CD4-positive, alpha-beta memory T cell (primary cell): ENCODE measurements at regions not wholly inside any gene's neighbourhood (a gene's known extent, or its start where the extent isn't known, plus 50 kb on each side); places are given as distances from the start of the nearest gene placed in this dataset.

Experiments
- CTCF ChIA-PET: fragments of 350-600 bp; sonication (Branson Sonifier 250); formaldehyde crosslinking; loops from one replicate; lab custom pipeline; 2021; ENCODE audit warnings: inconsistent platforms; ENCODE audit not compliant: partially characterized antibody; lab: Charles Lee
- POLR2A ChIA-PET: fragments of 350-600 bp; sonication (Branson Sonifier 250); formaldehyde crosslinking; loops from one replicate; lab custom pipeline; 2021; ENCODE audit not compliant: partially characterized antibody; lab: Charles Lee
- DNase-seq, 5 donors: peaks; one replicate each; pipeline versions ENCODE4 v3.0.0 to v3.0.0-alpha.2; 2020 to 2022; ENCODE audit warnings: mixed read lengths in 1 of 5
- H3K27ac ChIP-seq: one replicate; pipeline ENCODE4 v1.7.0; 2013; ENCODE audit warnings: low read depth, low read length
- H3K27me3 ChIP-seq: 2 replicates; pipeline ENCODE4 v1.7.0; 2013; ENCODE audit warnings: mild to moderate bottlenecking, low read length, moderate library complexity; ENCODE audit not compliant: insufficient read depth
- H3K36me3 ChIP-seq: 2 replicates; pipeline ENCODE4 v1.7.0; 2013; ENCODE audit warnings: mild to moderate bottlenecking, low read length, moderate library complexity; ENCODE audit not compliant: insufficient read depth
- H3K4me1 ChIP-seq: 2 replicates; pipeline ENCODE4 v1.7.0; 2013; ENCODE audit warnings: mild to moderate bottlenecking, low read length, moderate library complexity; ENCODE audit not compliant: insufficient read depth
- H3K4me3 ChIP-seq, 2 donors: one replicate each; pipeline ENCODE4 v1.7.0; 2013; ENCODE audit warnings: low read length in 2 of 2, mild to moderate bottlenecking in 1 of 2
- H3K9me3 ChIP-seq, 2 donors: one replicate each; pipeline ENCODE4 v1.7.0; 2013; ENCODE audit warnings: low read length in 2 of 2, control low read depth in 1 of 2; ENCODE audit not compliant: control insufficient read depth in 1 of 2
- H3K27ac Mint-ChIP-seq, 7 donors: one replicate each; pipeline ENCODE4 v1.8.0; 2020 to 2021; ENCODE audit warnings: mixed read lengths in 7 of 7, mild to moderate bottlenecking in 6 of 7, inconsistent platforms in 3 of 7, moderate library complexity in 3 of 7
- H3K27me3 Mint-ChIP-seq, 2 donors: one replicate each; pipeline ENCODE4 v1.8.0; 2020 to 2021; ENCODE audit warnings: mixed read lengths in 2 of 2
- H3K36me3 Mint-ChIP-seq, 2 donors: one replicate each; pipeline ENCODE4 v1.8.0; 2020 to 2021; ENCODE audit warnings: mixed read lengths in 2 of 2, inconsistent platforms in 1 of 2, mild to moderate bottlenecking in 1 of 2
- H3K4me1 Mint-ChIP-seq, 4 donors: one replicate each; pipeline ENCODE4 v1.8.0; 2020 to 2021; ENCODE audit warnings: mixed read lengths in 4 of 4, mild to moderate bottlenecking in 1 of 4
- H3K4me3 Mint-ChIP-seq, 8 donors: one replicate each; pipeline ENCODE4 v1.8.0; 2020 to 2021; ENCODE audit warnings: mixed read lengths in 8 of 8, mild to moderate bottlenecking in 7 of 8, moderate library complexity in 6 of 8, inconsistent platforms in 3 of 8
- H3K9me3 Mint-ChIP-seq, 8 donors: one replicate each; pipeline ENCODE4 v1.8.0; 2020 to 2021; ENCODE audit warnings: mixed read lengths in 8 of 8, mild to moderate bottlenecking in 5 of 8, inconsistent platforms in 3 of 8, moderate library complexity in 1 of 8
- intact Hi-C: fragments of 100-400 bp; cut with micrococcal nuclease; formaldehyde crosslinking; loops from one replicate; pipeline ENCODE4 v1.15.1; 2023

GRCh38 chr12:105823810-105824209 lies 314.9 kb downstream of the NUAK1 start:
- H3K27me3 Mint-ChIP-seq, result peaks cover 6 to 8% of the 10 kb centered on the region in 2 donors

GRCh38 chr12:105825141-105825540 lies 313.6 kb downstream of the NUAK1 start:
- CTCF ChIA-PET, result no interaction called here
- Mint-ChIP-seq H3K9me3 (peaks cover 0 to 6% (median 3%) of the 10 kb centered on the region in 8 donors), H3K4me1 (no peaks in the 10 kb centered on the region), H3K4me3 (no peak overlapping the region), H3K36me3 (no peaks in the 10 kb centered on the region), H3K27me3 (peaks cover 6 to 8% of the 10 kb centered on the region in 2 donors), H3K27ac (no peak overlapping the region)
- Histone ChIP-seq H3K36me3 (no peaks in the 10 kb centered on the region), H3K4me1 (no peaks in the 10 kb centered on the region), H3K9me3 (no peaks in the 10 kb centered on the region), H3K27me3 (no peaks in the 10 kb centered on the region), H3K4me3 (no peak overlapping the region), H3K27ac (no peak overlapping the region)
- no peak for DNase-seq
- intact Hi-C loops, result no loop called here
- POLR2A ChIA-PET, result no interaction called here

More at GRCh38 chr12:105823810-105824209, 314.9 kb downstream of the NUAK1 start:
- Mint-ChIP-seq H3K9me3 (peaks cover 0 to 6% (median 3%) of the 10 kb centered on the region in 8 donors), H3K36me3 (no peaks in the 10 kb centered on the region), H3K27ac (no peak overlapping the region), H3K4me1 (no peaks in the 10 kb centered on the region), H3K4me3 (no peak overlapping the region)
- no peaks in the 10 kb centered on the region for H3K9me3 ChIP-seq
- no peak for DNase-seq
- no peak overlapping the region for H3K27ac ChIP-seq
- H3K36me3 ChIP-seq, result no peaks in the 10 kb centered on the region
- no peak overlapping the region for H3K4me3 ChIP-seq
- intact Hi-C loops, result no loop called here
- ChIA-PET POLR2A (no interaction called here), CTCF (no interaction called here)
- H3K27me3 ChIP-seq, result no peaks in the 10 kb centered on the region
- no peaks in the 10 kb centered on the region for H3K4me1 ChIP-seq

- Mint-ChIP-seq H3K4me1 (no peaks in the 10 kb centered on the region), H3K36me3 (no peaks in the 10 kb centered on the region), H3K27me3 (no peaks in the 10 kb centered on the region), H3K9me3 (peaks cover 0 to 4% (median 0%) of the 10 kb centered on the region in 8 donors), H3K27ac (no peak overlapping the region), H3K4me3 (no peak overlapping the region)
- intact Hi-C loops, result no loop called here
- Histone ChIP-seq H3K9me3 (no peaks in the 10 kb centered on the region), H3K36me3 (no peaks in the 10 kb centered on the region), H3K4me3 (no peak overlapping the region), H3K27ac (no peak overlapping the region), H3K27me3 (no peaks in the 10 kb centered on the region), H3K4me1 (no peaks in the 10 kb centered on the region)
- no peak for DNase-seq
- POLR2A ChIA-PET, result no interaction called here
- CTCF ChIA-PET, result interaction anchor here (0.7 kb wide), 1 partner anchor 77 kb away, joined by 3 read pairs; no protein-coding TSS in a partner anchor
Measured at GRCh38 chr12:105831372-105831771, 307.4 kb downstream of the NUAK1 start.

GRCh38 chr12:105832021-105832420 lies 306.7 kb downstream of the NUAK1 start:
- CTCF ChIA-PET, result interaction anchor here (0.7 kb wide), 1 partner anchor 78 kb away, joined by 3 read pairs; no protein-coding TSS in a partner anchor
- no peak for DNase-seq
- Mint-ChIP-seq H3K27ac (no peak overlapping the region), H3K36me3 (no peaks in the 10 kb centered on the region), H3K9me3 (peaks cover 0 to under 1% (median 0%) of the 10 kb centered on the region in 8 donors), H3K4me3 (no peak overlapping the region), H3K4me1 (no peaks in the 10 kb centered on the region), H3K27me3 (no peaks in the 10 kb centered on the region)
- Histone ChIP-seq H3K4me1 (no peaks in the 10 kb centered on the region), H3K9me3 (no peaks in the 10 kb centered on the region), H3K4me3 (no peak overlapping the region), H3K36me3 (no peaks in the 10 kb centered on the region), H3K27ac (no peak overlapping the region), H3K27me3 (no peaks in the 10 kb centered on the region)
- intact Hi-C loops, result no loop called here
- POLR2A ChIA-PET, result no interaction called here

- no peak overlapping the region for H3K27ac Mint-ChIP-seq
- DNase-seq, result no peak
- no peaks in the 10 kb centered on the region for H3K36me3 Mint-ChIP-seq
- ChIA-PET POLR2A (no interaction called here), CTCF (no interaction called here)
- H3K4me3 Mint-ChIP-seq, result no peak overlapping the region
- intact Hi-C loops, result no loop called here
- no peaks in the 10 kb centered on the region for H3K27me3 Mint-ChIP-seq
- H3K9me3 Mint-ChIP-seq, result no peaks in the 10 kb centered on the region
- H3K9me3 ChIP-seq, result no peaks in the 10 kb centered on the region
- H3K36me3 ChIP-seq, result no peaks in the 10 kb centered on the region
- no peaks in the 10 kb centered on the region for H3K27me3 ChIP-seq
- no peaks in the 10 kb centered on the region for H3K4me1 ChIP-seq
- no peak overlapping the region for H3K27ac ChIP-seq
- H3K4me3 ChIP-seq, result no peak overlapping the region
- no peaks in the 10 kb centered on the region for H3K4me1 Mint-ChIP-seq
Measured at GRCh38 chr12:105832806-105833205, 305.9 kb downstream of the NUAK1 start.

- POLR2A ChIA-PET, result no interaction called here
- Mint-ChIP-seq H3K27me3 (no peaks in the 10 kb centered on the region), H3K9me3 (no peaks in the 10 kb centered on the region), H3K4me3 (no peak overlapping the region), H3K4me1 (no peaks in the 10 kb centered on the region), H3K27ac (no peak overlapping the region), H3K36me3 (no peaks in the 10 kb centered on the region)
- no peak overlapping the region for H3K27ac ChIP-seq
- intact Hi-C loops, result no loop called here
- DNase-seq, result no peak
- no peaks in the 10 kb centered on the region for H3K4me1 ChIP-seq
- no peaks in the 10 kb centered on the region for H3K27me3 ChIP-seq
- H3K4me3 ChIP-seq, result no peak overlapping the region
- H3K9me3 ChIP-seq, result no peaks in the 10 kb centered on the region
- H3K36me3 ChIP-seq, result no peaks in the 10 kb centered on the region
- CTCF ChIA-PET, result no interaction called here
Measured at GRCh38 chr12:105834496-105834895, 304.3 kb downstream of the NUAK1 start.

- Histone ChIP-seq H3K9me3 (no peaks in the 10 kb centered on the region), H3K4me1 (no peaks in the 10 kb centered on the region), H3K4me3 (no peak overlapping the region), H3K27ac (no peak overlapping the region), H3K36me3 (no peaks in the 10 kb centered on the region), H3K27me3 (no peaks in the 10 kb centered on the region)
- CTCF ChIA-PET, result no interaction called here
- intact Hi-C loops, result no loop called here
- Mint-ChIP-seq H3K36me3 (no peaks in the 10 kb centered on the region), H3K9me3 (no peaks in the 10 kb centered on the region), H3K27ac (no peak overlapping the region), H3K27me3 (no peaks in the 10 kb centered on the region), H3K4me3 (no peak overlapping the region), H3K4me1 (no peaks in the 10 kb centered on the region)
- POLR2A ChIA-PET, result no interaction called here
- DNase-seq, result no peak
Measured at GRCh38 chr12:105835580-105836241, 303.0 kb downstream of the NUAK1 start.
